HG03139 (cell line): ENCODE measurements at regions not wholly inside any gene's neighbourhood (a gene's known extent, or its start where the extent isn't known, plus 50 kb on each side); places are given as distances from the start of the nearest gene placed in this dataset.
"Not testable (repeated sequence)": the region's sequence is repeated elsewhere in the genome, so short reads cannot be mapped to it uniquely, and the experiment has no call there.

ENCODE experiments used
- ATAC-seq: cut with Tn5 transposase; IDR thresholded peaks from one replicate; pipeline ENCODE4 v1.9.1; 2021; ENCODE audit not compliant: unreplicated experiment

- no peak for ATAC-seq
Measured at GRCh38 chr2:212794471-212794870, 255.9 kb upstream of the ERBB4 start.

GRCh38 chr2:212791569-212791968, 253.0 kb upstream of the ERBB4 start:
- ATAC-seq, result no peak

- ATAC-seq, result not testable (repeated sequence)
Measured at GRCh38 chr2:212786088-212786487, 247.5 kb upstream of the ERBB4 start.

GRCh38 chr2:212777020-212777491, 238.5 kb upstream of the ERBB4 start:
- no peak for ATAC-seq

GRCh38 chr2:212773808-212774339, 235.3 kb upstream of the ERBB4 start:
- ATAC-seq, result no peak

- ATAC-seq, result no peak
Measured at GRCh38 chr2:212770240-212770639, 231.6 kb upstream of the ERBB4 start.

GRCh38 chr2:212766921-212767320, 228.3 kb upstream of the ERBB4 start:
- no peak for ATAC-seq

GRCh38 chr2:212752730-212753351, 214.2 kb upstream of the ERBB4 start:
- no peak for ATAC-seq

- no peak for ATAC-seq
Measured at GRCh38 chr2:212745359-212745758, 206.8 kb upstream of the ERBB4 start.

- ATAC-seq, result no peak
Measured at GRCh38 chr2:212737392-212738172, 199.0 kb upstream of the ERBB4 start.

GRCh38 chr2:212736385-212736726, 197.8 kb upstream of the ERBB4 start:
- no peak for ATAC-seq

- ATAC-seq, result no peak
Measured at GRCh38 chr2:212733273-212733672, 194.7 kb upstream of the ERBB4 start.

- ATAC-seq, result no peak
Measured at GRCh38 chr2:212732860-212733259, 194.3 kb upstream of the ERBB4 start.

GRCh38 chr2:212730994-212731393, 192.4 kb upstream of the ERBB4 start:
- ATAC-seq, result peak; percentile 73

GRCh38 chr2:212728717-212729116, 190.1 kb upstream of the ERBB4 start:
- no peak for ATAC-seq

GRCh38 chr2:212727751-212728150, 189.1 kb upstream of the ERBB4 start:
- peak; percentile 41 for ATAC-seq

GRCh38 chr2:212726403-212726802, 187.8 kb upstream of the ERBB4 start:
- ATAC-seq, result no peak

GRCh38 chr2:212725180-212725579, 186.6 kb upstream of the ERBB4 start:
- no peak for ATAC-seq

GRCh38 chr2:212723226-212723625, 184.6 kb upstream of the ERBB4 start:
- no peak for ATAC-seq

- ATAC-seq, result no peak
Measured at GRCh38 chr2:212722046-212722445, 183.4 kb upstream of the ERBB4 start.

- ATAC-seq, result no peak
Measured at GRCh38 chr2:212721026-212721451, 182.4 kb upstream of the ERBB4 start.

- ATAC-seq, result not testable (repeated sequence)
Measured at GRCh38 chr2:212715411-212715810, 176.8 kb upstream of the ERBB4 start.
